ENCODE measurements at regions not wholly inside any gene's neighbourhood (a gene's known extent, or its start where the extent isn't known, plus 50 kb on each side); places are given as distances from the start of the nearest gene placed in this dataset.

DNA sequence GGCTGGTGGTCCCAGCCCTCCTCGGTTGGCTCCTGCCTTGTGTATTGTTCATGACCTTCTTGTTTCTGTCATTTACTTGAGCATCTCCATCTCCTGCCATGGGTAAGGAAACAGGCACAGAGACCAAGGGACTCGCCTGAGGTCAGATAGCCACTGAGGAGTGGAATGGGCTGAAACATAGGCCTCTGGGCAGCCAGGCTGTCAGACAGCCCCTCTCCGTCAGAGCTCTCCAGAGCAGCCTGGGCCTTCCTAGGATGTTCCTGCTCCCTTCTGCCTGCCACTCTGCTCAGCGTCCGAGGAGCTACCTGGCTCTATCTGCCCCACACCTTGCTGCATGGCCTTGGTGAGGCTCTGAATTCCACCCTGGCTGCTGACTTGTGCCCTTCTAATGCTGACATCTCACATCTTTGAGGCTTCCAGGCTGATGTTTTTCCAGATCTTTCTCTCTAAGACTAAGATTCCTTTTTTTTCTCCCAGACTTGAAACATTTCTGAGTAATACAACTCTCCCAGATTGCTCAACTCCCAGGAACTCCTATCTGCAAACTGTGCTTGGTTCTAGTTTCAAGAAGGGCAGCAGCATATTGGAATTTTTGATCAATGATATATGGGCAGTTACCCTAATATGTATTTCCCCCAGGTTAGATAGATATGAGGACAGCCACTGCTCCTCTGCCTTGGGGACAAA, 67.7 kb downstream of the MCFD2 start:
- no peak for TF ChIP-seq POLR2A (IDR thresholded peaks at IDR 0.05; ENCODE audit: low read length)
- no peak for TF ChIP-seq GATA1 (IDR thresholded peaks at IDR 0.05; ENCODE audit: low read depth, low read length)
